ENCODE measurements at regions not wholly inside any gene's neighbourhood (a gene's known extent, or its start where the extent isn't known, plus 50 kb on each side); places are given as distances from the start of the nearest gene placed in this dataset.

- intact Hi-C loops (cut with micrococcal nuclease), result no loop called here
Observed at GRCh38 chr3:83868909-83869567, 1089.8 kb upstream of the CADM2 start.

More at GRCh38 chr3:83868909-83869567, 1089.8 kb upstream of the CADM2 start:
- H3K79me2 ChIP-seq (ENCODE audit: control insufficient read depth, insufficient read depth, low read length), result no peaks in the 10 kb centered on the region
- no peak for ATAC-seq
- H2AFZ ChIP-seq (ENCODE audit: low read depth, low read length), result no peak overlapping the region
- CTCF ChIA-PET (ENCODE audit: low intra/inter-chr PET ratio), result no interaction called here
- no peak overlapping the region for H3K4me3 ChIP-seq
- no peak overlapping the region for H3K27ac ChIP-seq (ENCODE audit: extremely low read depth, low read depth, low read length)
- POLR2A ChIA-PET, result no interaction called here
- H3K9ac ChIP-seq (ENCODE audit: insufficient read depth in 1 of 2, low read depth in 2 of 2, low read length in 2 of 2), result no peak overlapping the region
- TF ChIP-seq NR2C1 (IDR thresholded peaks at IDR 0.05) (no peak), NR2C1 (tag; IDR thresholded peaks at IDR 0.05) (no peak), ZHX1 (conservative IDR thresholded peaks at IDR 0.05; ENCODE audit: low read length) (no peak), TRIM24 (IDR thresholded peaks at IDR 0.05) (no peak), COPS2 (conservative IDR thresholded peaks at IDR 0.05) (no peak), SAFB2 (IDR thresholded peaks at IDR 0.05; ENCODE audit: borderline replicate concordance, low read depth, low read length, severe bottlenecking) (no peak), EZH2 (IDR thresholded peaks at IDR 0.05; ENCODE audit: borderline replicate concordance, low read depth, low read length) (no peak), ZFP30 (CRISPR knock-in tag; IDR thresholded peaks at IDR 0.05; ENCODE audit: borderline replicate concordance) (no peak)
- TF ChIP-seq, protein P1, sequence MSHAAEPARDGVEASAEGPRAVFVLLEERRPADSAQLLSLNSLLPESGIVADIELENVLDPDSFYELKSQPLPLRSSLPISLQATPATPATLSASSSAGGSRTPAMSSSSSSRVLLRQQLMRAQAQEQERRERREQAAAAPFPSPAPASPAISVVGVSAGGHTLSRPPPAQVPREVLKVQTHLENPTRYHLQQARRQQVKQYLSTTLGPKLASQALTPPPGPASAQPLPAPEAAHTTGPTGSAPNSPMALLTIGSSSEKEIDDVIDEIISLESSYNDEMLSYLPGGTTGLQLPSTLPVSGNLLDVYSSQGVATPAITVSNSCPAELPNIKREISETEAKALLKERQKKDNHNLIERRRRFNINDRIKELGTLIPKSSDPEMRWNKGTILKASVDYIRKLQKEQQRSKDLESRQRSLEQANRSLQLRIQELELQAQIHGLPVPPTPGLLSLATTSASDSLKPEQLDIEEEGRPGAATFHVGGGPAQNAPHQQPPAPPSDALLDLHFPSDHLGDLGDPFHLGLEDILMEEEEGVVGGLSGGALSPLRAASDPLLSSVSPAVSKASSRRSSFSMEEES (CRISPR knock-in tag; IDR thresholded peaks at IDR 0.05), result peak; percentile 57
- TF ChIP-seq, protein P2, sequence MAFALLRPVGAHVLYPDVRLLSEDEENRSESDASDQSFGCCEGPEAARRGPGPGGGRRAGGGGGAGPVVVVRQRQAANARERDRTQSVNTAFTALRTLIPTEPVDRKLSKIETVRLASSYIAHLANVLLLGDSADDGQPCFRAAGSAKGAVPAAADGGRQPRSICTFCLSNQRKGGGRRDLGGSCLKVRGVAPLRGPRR (CRISPR knock-in tag; IDR thresholded peaks at IDR 0.05), result no peak
- H3K4me1 ChIP-seq (replicated peaks in 1 of 2; ENCODE audit: control insufficient read depth in 2 of 2, insufficient read depth in 2 of 2, low read length in 2 of 2), result no peaks in the 10 kb centered on the region
- BruUV-seq (replicated peaks), result no TSS peak
- no peaks in the 10 kb centered on the region for H4K20me1 ChIP-seq (replicated peaks; ENCODE audit: control insufficient read depth, insufficient read depth, low read length)
- no peaks in the 10 kb centered on the region for H3K27me3 ChIP-seq (ENCODE audit: control insufficient read depth in 2 of 2, insufficient read depth in 2 of 2, low read length in 2 of 2)
- no peak overlapping the region for H3K4me2 ChIP-seq (ENCODE audit: insufficient read depth, low read length)
- no peaks in the 10 kb centered on the region for H3K9me3 ChIP-seq (replicated peaks; ENCODE audit: control insufficient read depth, insufficient read depth, low read depth, low read length)
- in situ Hi-C loops (cut with MboI), result no loop called here
- 0% methylated on average over 2 of the region's 2 CpGs for WGBS (ENCODE audit: insufficient coverage, low coverage, missing lambda C conversion rate)
- no peak for DNase-seq (ENCODE audit: extremely low read depth in 1 of 4, low spot score in 3 of 4)
- no peaks in the 10 kb centered on the region for H3K36me3 ChIP-seq (ENCODE audit: control insufficient read depth, insufficient read depth, low read length)
- FAIRE-seq, result no peak
- H3K9me1 ChIP-seq (ENCODE audit: control insufficient read depth, insufficient read depth, low read length), result no peaks in the 10 kb centered on the region

All from K562 (cell line).